Activated B cell treated with CpG ODN at 0.5 μM for 24 hours (primary cell): ENCODE measurements at regions not wholly inside any gene's neighbourhood (a gene's known extent, or its start where the extent isn't known, plus 50 kb on each side); places are given as distances from the start of the nearest gene placed in this dataset.

ENCODE experiments used
- ATAC-seq: fragments of 200-7000 bp; cut with Tn5 transposase; one replicate; pipeline ENCODE4 v1.10.0; 2021; ENCODE audit warnings: low read depth, mild to moderate bottlenecking, moderate library complexity
- CTCF ChIA-PET: fragments of 350-600 bp; sonication (Branson Sonifier 250); formaldehyde crosslinking; loops from one replicate; lab custom pipeline; 2021; ENCODE audit warnings: antibody characterized with exemption; lab: Charles Lee
- POLR2A ChIA-PET: fragments of 350-600 bp; sonication (Branson Sonifier 250); formaldehyde crosslinking; loops from one replicate; lab custom pipeline; 2021; ENCODE audit warnings: antibody characterized with exemption; lab: Charles Lee
- DNase-seq: peaks from one replicate; pipeline ENCODE4 v3.0.0; 2022
- H3K27ac Mint-ChIP-seq: one replicate; pipeline ENCODE4 v1.8.0; 2020; ENCODE audit warnings: mixed read lengths
- H3K27me3 Mint-ChIP-seq: one replicate; pipeline ENCODE4 v1.8.0; 2021; ENCODE audit warnings: mixed read lengths
- H3K36me3 Mint-ChIP-seq: one replicate; pipeline ENCODE4 v1.8.0; 2021; ENCODE audit warnings: low read depth, mixed read lengths
- H3K4me1 Mint-ChIP-seq: one replicate; pipeline ENCODE4 v1.8.0; 2021; ENCODE audit warnings: mixed read lengths
- H3K4me3 Mint-ChIP-seq: one replicate; pipeline ENCODE4 v1.8.0; 2020; ENCODE audit warnings: mild to moderate bottlenecking, mixed read lengths
- H3K9me3 Mint-ChIP-seq: one replicate; pipeline ENCODE4 v1.8.0; 2020; ENCODE audit warnings: mixed read lengths
- intact Hi-C: fragments of 100-400 bp; cut with micrococcal nuclease; formaldehyde crosslinking; loops from one replicate; pipeline ENCODE4 v1.15.1; 2024
- TF ChIP-seq, protein P1 (sequence below): fragments of 200-600 bp; IDR thresholded peaks from one replicate; pipeline ENCODE4 v1.8.0; 2022; ENCODE audit warnings: antibody characterized with exemption, mild to moderate bottlenecking

GRCh38 chr14:89011355-89012281, 187.2 kb downstream of the TTC8 start:
- ChIA-PET CTCF (no interaction called here), POLR2A (no interaction called here)
- TF ChIP-seq, protein P1, sequence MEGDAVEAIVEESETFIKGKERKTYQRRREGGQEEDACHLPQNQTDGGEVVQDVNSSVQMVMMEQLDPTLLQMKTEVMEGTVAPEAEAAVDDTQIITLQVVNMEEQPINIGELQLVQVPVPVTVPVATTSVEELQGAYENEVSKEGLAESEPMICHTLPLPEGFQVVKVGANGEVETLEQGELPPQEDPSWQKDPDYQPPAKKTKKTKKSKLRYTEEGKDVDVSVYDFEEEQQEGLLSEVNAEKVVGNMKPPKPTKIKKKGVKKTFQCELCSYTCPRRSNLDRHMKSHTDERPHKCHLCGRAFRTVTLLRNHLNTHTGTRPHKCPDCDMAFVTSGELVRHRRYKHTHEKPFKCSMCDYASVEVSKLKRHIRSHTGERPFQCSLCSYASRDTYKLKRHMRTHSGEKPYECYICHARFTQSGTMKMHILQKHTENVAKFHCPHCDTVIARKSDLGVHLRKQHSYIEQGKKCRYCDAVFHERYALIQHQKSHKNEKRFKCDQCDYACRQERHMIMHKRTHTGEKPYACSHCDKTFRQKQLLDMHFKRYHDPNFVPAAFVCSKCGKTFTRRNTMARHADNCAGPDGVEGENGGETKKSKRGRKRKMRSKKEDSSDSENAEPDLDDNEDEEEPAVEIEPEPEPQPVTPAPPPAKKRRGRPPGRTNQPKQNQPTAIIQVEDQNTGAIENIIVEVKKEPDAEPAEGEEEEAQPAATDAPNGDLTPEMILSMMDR: no peak
- Mint-ChIP-seq H3K9me3 (peaks cover 1% of the 10 kb centered on the region), H3K27ac (no peak overlapping the region), H3K4me1 (no peaks in the 10 kb centered on the region), H3K36me3 (no peaks in the 10 kb centered on the region), H3K27me3 (peaks cover 7% of the 10 kb centered on the region), H3K4me3 (no peak overlapping the region)
- ATAC-seq (no peak), DNase-seq (no peak)
- intact Hi-C loops: loop anchor here (5.0 kb wide), 1 partner anchor 344 kb away; no protein-coding TSS in a partner anchor

- intact Hi-C loops: loop anchor here (5.0 kb wide), 1 partner anchor 345 kb away; no protein-coding TSS in a partner anchor
- ATAC-seq (no peak), DNase-seq (no peak)
- Mint-ChIP-seq H3K4me3 (no peak overlapping the region), H3K27ac (no peak overlapping the region), H3K9me3 (peaks cover 1% of the 10 kb centered on the region), H3K4me1 (no peaks in the 10 kb centered on the region), H3K36me3 (no peaks in the 10 kb centered on the region), H3K27me3 (peaks cover 10% of the 10 kb centered on the region)
- TF ChIP-seq, protein P1: no peak
- ChIA-PET POLR2A (no interaction called here), CTCF (no interaction called here)
Measured at GRCh38 chr14:89012282-89013097, 188.0 kb downstream of the TTC8 start.

DNA sequence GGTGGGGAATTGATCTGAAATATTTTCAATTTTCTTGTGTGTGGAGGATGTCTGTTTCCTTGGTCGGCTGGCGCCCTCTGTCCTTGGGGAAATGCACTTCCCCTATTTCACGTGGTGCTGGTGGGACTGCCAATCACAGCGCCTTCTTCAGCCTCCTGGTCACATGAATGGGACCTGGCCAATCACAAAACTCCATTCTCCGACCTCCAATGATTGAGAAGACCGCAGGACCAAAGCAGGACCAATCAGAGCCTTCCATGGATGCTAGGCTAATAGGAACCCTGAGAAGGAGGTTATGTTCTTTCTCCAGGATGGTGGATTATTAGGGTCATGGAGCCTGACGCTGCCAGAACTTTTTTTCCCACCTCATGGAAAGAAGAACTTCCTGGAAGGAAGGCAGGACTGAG, 188.7 kb downstream of the TTC8 start:
- H3K36me3 Mint-ChIP-seq: no peaks in the 10 kb centered on the region
- intact Hi-C loops: loop anchor here (5.0 kb wide), 1 partner anchor 346 kb away; no protein-coding TSS in a partner anchor
- ATAC-seq: no peak
- TF ChIP-seq, protein P1: no peak
- peaks cover 1% of the 10 kb centered on the region for H3K9me3 Mint-ChIP-seq
- no peak overlapping the region for H3K4me3 Mint-ChIP-seq
- no peak overlapping the region for H3K27ac Mint-ChIP-seq
- H3K4me1 Mint-ChIP-seq: no peaks in the 10 kb centered on the region
- POLR2A ChIA-PET: no interaction called here
- peaks cover 12% of the 10 kb centered on the region for H3K27me3 Mint-ChIP-seq
- CTCF ChIA-PET: no interaction called here
- DNase-seq: no peak

GRCh38 chr14:89013698-89014568, 189.5 kb downstream of the TTC8 start:
- intact Hi-C loops: loop anchor here (5.0 kb wide), 1 partner anchor 347 kb away; no protein-coding TSS in a partner anchor
- Mint-ChIP-seq H3K4me1 (no peaks in the 10 kb centered on the region), H3K36me3 (no peaks in the 10 kb centered on the region), H3K9me3 (peaks cover 1% of the 10 kb centered on the region), H3K4me3 (no peak overlapping the region), H3K27ac (no peak overlapping the region), H3K27me3 (peaks cover 14% of the 10 kb centered on the region)
- no peak for ATAC-seq
- ChIA-PET POLR2A (no interaction called here), CTCF (no interaction called here)
- TF ChIP-seq, protein P1: no peak
- no peak for DNase-seq
